ENCODE measurements at regions not wholly inside any gene's neighbourhood (a gene's known extent, or its start where the extent isn't known, plus 50 kb on each side); places are given as distances from the start of the nearest gene placed in this dataset.
A peak's percentile ranks its signal among the peaks of the same experiment; 100 is the strongest.

- Histone ChIP-seq H3K36me3 (ENCODE audit: control insufficient read depth, insufficient read depth, low read length) (no peaks in the 10 kb centered on the region), H3K27me3 (ENCODE audit: control insufficient read depth, insufficient read depth, low read length) (no peaks in the 10 kb centered on the region), H3K4me3 (ENCODE audit: low read depth, low read length) (no peak overlapping the region)
- FAIRE-seq, result no peak
- no peak for TF ChIP-seq CTCF (IDR thresholded peaks at IDR 0.05; ENCODE audit: insufficient read depth, low read length, severe bottlenecking)
- DNase-seq (ENCODE audit: low read depth), result peak; percentile 10
These were observed 104.7 kb upstream of the ROBO1 start for GRCh38 chr3:79872483-79872882.

GRCh38 chr3:79871656-79872055 is 103.9 kb upstream of the ROBO1 start:
- Histone ChIP-seq H3K4me3 (ENCODE audit: low read depth, low read length) (no peak overlapping the region), H3K36me3 (ENCODE audit: control insufficient read depth, insufficient read depth, low read length) (no peaks in the 10 kb centered on the region), H3K27me3 (ENCODE audit: control insufficient read depth, insufficient read depth, low read length) (no peaks in the 10 kb centered on the region)
- FAIRE-seq (no peak), DNase-seq (ENCODE audit: low read depth) (no peak)
- no peak for TF ChIP-seq CTCF (IDR thresholded peaks at IDR 0.05; ENCODE audit: insufficient read depth, low read length, severe bottlenecking)

GRCh38 chr3:79870313-79870620 is 102.5 kb upstream of the ROBO1 start:
- FAIRE-seq (no peak), DNase-seq (ENCODE audit: low read depth) (no peak)
- Histone ChIP-seq H3K36me3 (ENCODE audit: control insufficient read depth, insufficient read depth, low read length) (no peaks in the 10 kb centered on the region), H3K27me3 (ENCODE audit: control insufficient read depth, insufficient read depth, low read length) (no peaks in the 10 kb centered on the region), H3K4me3 (ENCODE audit: low read depth, low read length) (no peak overlapping the region)
- TF ChIP-seq CTCF (IDR thresholded peaks at IDR 0.05; ENCODE audit: insufficient read depth, low read length, severe bottlenecking), result no peak

- no peak overlapping the region for H3K4me3 ChIP-seq (ENCODE audit: low read depth, low read length)
- DNase-seq (ENCODE audit: low read depth) (no peak), FAIRE-seq (no peak)
- H3K36me3 ChIP-seq (ENCODE audit: control insufficient read depth, insufficient read depth, low read length), result no peaks in the 10 kb centered on the region
- TF ChIP-seq CTCF (IDR thresholded peaks at IDR 0.05; ENCODE audit: insufficient read depth, low read length, severe bottlenecking), result no peak
- no peaks in the 10 kb centered on the region for H3K27me3 ChIP-seq (ENCODE audit: control insufficient read depth, insufficient read depth, low read length)
These were observed 101.9 kb upstream of the ROBO1 start for GRCh38 chr3:79869461-79870312.

GRCh38 chr3:79866162-79866561 is 98.4 kb upstream of the ROBO1 start:
- no peak for FAIRE-seq
- TF ChIP-seq CTCF (IDR thresholded peaks at IDR 0.05; ENCODE audit: insufficient read depth, low read length, severe bottlenecking), result no peak
- Histone ChIP-seq H3K27me3 (ENCODE audit: control insufficient read depth, insufficient read depth, low read length) (no peaks in the 10 kb centered on the region), H3K4me3 (ENCODE audit: low read depth, low read length) (no peak overlapping the region), H3K36me3 (ENCODE audit: control insufficient read depth, insufficient read depth, low read length) (no peaks in the 10 kb centered on the region)
- DNase-seq (ENCODE audit: low read depth), result no peak

- no peaks in the 10 kb centered on the region for H3K36me3 ChIP-seq (ENCODE audit: control insufficient read depth, insufficient read depth, low read length)
- no peak overlapping the region for H3K4me3 ChIP-seq (ENCODE audit: low read depth, low read length)
- FAIRE-seq (no peak), DNase-seq (ENCODE audit: low read depth) (no peak)
- no peaks in the 10 kb centered on the region for H3K27me3 ChIP-seq (ENCODE audit: control insufficient read depth, insufficient read depth, low read length)
- no peak for TF ChIP-seq CTCF (IDR thresholded peaks at IDR 0.05; ENCODE audit: insufficient read depth, low read length, severe bottlenecking)
These were observed 96.3 kb upstream of the ROBO1 start for GRCh38 chr3:79864077-79864476.

Data from bronchial epithelial cell (primary cell).